ENCODE measurements at regions not wholly inside any gene's neighbourhood (a gene's known extent, or its start where the extent isn't known, plus 50 kb on each side); places are given as distances from the start of the nearest gene placed in this dataset.

DNA sequence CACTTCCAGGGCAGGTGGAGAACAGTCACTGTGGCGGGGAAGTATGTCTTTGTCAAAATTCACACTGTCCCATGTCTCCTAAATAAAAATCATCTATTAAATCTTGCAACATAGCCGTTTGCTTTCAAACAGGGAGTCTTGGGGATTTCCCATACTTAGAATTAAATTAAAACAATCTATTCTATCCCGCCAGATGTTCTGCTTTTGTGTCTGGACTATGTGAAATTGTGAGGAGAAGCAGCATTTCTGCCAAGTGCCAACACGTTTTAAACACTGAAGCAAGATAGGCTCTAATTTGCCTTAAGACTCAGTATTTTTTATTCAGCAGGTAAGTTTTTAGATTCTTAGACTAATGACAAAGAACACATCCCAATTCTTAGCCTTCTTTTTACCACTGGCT lies 73.7 kb downstream of the SPATA31C2 start:
- TF ChIP-seq, protein P1, sequence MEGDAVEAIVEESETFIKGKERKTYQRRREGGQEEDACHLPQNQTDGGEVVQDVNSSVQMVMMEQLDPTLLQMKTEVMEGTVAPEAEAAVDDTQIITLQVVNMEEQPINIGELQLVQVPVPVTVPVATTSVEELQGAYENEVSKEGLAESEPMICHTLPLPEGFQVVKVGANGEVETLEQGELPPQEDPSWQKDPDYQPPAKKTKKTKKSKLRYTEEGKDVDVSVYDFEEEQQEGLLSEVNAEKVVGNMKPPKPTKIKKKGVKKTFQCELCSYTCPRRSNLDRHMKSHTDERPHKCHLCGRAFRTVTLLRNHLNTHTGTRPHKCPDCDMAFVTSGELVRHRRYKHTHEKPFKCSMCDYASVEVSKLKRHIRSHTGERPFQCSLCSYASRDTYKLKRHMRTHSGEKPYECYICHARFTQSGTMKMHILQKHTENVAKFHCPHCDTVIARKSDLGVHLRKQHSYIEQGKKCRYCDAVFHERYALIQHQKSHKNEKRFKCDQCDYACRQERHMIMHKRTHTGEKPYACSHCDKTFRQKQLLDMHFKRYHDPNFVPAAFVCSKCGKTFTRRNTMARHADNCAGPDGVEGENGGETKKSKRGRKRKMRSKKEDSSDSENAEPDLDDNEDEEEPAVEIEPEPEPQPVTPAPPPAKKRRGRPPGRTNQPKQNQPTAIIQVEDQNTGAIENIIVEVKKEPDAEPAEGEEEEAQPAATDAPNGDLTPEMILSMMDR (IDR thresholded peaks at IDR 0.05), result no peak
- no peak for TF ChIP-seq ZFX (IDR thresholded peaks at IDR 0.05; ENCODE audit: borderline replicate concordance)

Data from 22Rv1 (cell line).